ENCODE measurements at regions not wholly inside any gene's neighbourhood (a gene's known extent, or its start where the extent isn't known, plus 50 kb on each side); places are given as distances from the start of the nearest gene placed in this dataset.

DNA sequence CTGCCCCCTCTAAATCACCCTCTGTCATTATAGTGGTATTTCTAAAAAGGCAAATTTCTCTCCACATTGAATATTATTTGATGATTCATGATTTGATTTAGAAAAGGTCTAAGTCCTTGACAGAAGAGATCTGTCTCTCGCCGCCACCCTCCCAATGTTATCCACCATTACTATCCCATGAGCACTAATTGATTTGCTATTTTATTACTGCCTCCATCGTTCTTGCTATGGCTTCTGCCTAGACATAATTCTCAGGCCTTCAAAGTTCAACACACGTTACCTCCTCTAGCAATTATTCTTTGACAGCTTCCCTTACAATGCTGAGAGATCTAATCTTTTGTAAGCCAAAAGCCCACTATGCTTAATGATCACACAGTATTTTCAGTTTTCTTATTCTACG lies 507.0 kb upstream of the CHAC2 start:
- TF ChIP-seq, protein P1, sequence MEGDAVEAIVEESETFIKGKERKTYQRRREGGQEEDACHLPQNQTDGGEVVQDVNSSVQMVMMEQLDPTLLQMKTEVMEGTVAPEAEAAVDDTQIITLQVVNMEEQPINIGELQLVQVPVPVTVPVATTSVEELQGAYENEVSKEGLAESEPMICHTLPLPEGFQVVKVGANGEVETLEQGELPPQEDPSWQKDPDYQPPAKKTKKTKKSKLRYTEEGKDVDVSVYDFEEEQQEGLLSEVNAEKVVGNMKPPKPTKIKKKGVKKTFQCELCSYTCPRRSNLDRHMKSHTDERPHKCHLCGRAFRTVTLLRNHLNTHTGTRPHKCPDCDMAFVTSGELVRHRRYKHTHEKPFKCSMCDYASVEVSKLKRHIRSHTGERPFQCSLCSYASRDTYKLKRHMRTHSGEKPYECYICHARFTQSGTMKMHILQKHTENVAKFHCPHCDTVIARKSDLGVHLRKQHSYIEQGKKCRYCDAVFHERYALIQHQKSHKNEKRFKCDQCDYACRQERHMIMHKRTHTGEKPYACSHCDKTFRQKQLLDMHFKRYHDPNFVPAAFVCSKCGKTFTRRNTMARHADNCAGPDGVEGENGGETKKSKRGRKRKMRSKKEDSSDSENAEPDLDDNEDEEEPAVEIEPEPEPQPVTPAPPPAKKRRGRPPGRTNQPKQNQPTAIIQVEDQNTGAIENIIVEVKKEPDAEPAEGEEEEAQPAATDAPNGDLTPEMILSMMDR (IDR thresholded peaks at IDR 0.05) = no peak
- Histone ChIP-seq H3K36me3 (no peaks in the 10 kb centered on the region), H3K27ac (no peak overlapping the region), H3K27me3 (no peaks in the 10 kb centered on the region), H3K4me1 (no peaks in the 10 kb centered on the region), H3K4me3 (no peak overlapping the region), H3K9me3 (peaks cover 0 to 4% (median 0%) of the 10 kb centered on the region in 11 donors)
- ATAC-seq (no peak), DNase-seq (no peak)
- intact Hi-C loops (cut with DNase I) = no loop called here
- 94 to 96% methylated on average over 5 of the region's 5 CpGs for WGBS, 2 donors

GRCh38 chr2:53259395-53260009 lies 508.1 kb upstream of the CHAC2 start:
- H3K27me3 ChIP-seq = no peaks in the 10 kb centered on the region
- intact Hi-C loops (cut with DNase I) = no loop called here
- DNase-seq (peak in 1 of 2 donors; percentile 8), ATAC-seq (no peak)
- H3K36me3 ChIP-seq = no peaks in the 10 kb centered on the region
- H3K27ac ChIP-seq = no peak overlapping the region
- TF ChIP-seq, protein P1 (IDR thresholded peaks at IDR 0.05) = no peak
- WGBS, 2 donors = 94 to 95% methylated on average over 29 of the region's 29 CpGs
- H3K9me3 ChIP-seq = peaks cover 0 to 4% (median 0%) of the 10 kb centered on the region in 11 donors
- H3K4me1 ChIP-seq = no peaks in the 10 kb centered on the region
- H3K4me3 ChIP-seq = no peak overlapping the region

DNA sequence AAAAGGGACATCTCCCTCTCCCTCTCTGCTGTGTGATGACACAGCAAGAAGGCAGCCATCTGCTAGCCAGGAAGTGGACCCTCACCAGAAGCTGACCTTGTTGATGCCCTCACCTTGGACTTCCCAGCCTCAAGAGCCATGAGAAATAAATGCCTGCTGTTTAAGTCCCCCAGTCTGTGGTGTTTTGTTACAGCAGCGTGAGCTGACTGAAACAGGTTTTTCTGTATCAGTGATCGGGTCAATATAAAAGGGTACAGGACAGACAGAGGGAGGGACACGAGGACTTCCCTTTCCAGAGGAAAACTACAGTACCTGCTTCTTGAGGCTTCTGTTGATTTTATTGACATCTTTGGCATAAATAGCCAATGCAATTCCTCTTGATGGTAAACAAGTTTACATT lies 510.3 kb upstream of the CHAC2 start:
- H3K27ac ChIP-seq = no peak overlapping the region
- 93 to 98% methylated on average over 3 of the region's 3 CpGs for WGBS, 2 donors
- TF ChIP-seq, protein P1 (IDR thresholded peaks at IDR 0.05) = no peak
- no peak for ATAC-seq
- peaks cover 0 to 8% (median 0%) of the 10 kb centered on the region in 9 donors for H3K4me1 ChIP-seq
- H3K9me3 ChIP-seq = peaks cover 0 to 4% (median 0%) of the 10 kb centered on the region in 11 donors
- no peaks in the 10 kb centered on the region for H3K27me3 ChIP-seq
- no peak overlapping the region for H3K4me3 ChIP-seq
- intact Hi-C loops (cut with DNase I) = no loop called here
- DNase-seq = no peak
- H3K36me3 ChIP-seq = no peaks in the 10 kb centered on the region

DNA sequence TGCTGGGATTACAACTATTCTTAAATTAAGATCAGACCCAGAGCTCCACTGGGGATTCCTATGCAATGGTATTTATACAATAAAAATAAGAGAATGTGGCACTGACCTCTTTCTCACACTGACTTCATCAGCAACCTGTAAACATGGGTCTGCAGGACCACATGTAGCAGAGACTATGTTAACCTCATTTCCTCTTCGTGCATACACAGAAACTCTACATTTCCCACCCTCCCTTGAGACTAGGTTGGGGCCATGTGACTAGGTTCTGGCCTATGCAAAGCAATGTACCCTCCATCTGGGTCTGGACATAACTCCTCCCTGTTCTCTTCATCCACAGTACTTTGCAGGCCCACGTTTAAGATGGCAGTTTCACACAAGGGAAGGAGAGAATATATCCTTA lies 514.4 kb upstream of the CHAC2 start:
- Histone ChIP-seq H3K36me3 (no peaks in the 10 kb centered on the region), H3K9me3 (no peaks in the 10 kb centered on the region), H3K4me1 (peaks cover 0 to 27% (median 7%) of the 10 kb centered on the region in 9 donors), H3K27ac (no peak overlapping the region), H3K27me3 (no peaks in the 10 kb centered on the region), H3K4me3 (no peak overlapping the region)
- intact Hi-C loops (cut with DNase I) = no loop called here
- 80 to 81% methylated on average over 2 of the region's 2 CpGs for WGBS, 2 donors
- no peak for DNase-seq
- ATAC-seq = no peak
- TF ChIP-seq, protein P1 (IDR thresholded peaks at IDR 0.05) = no peak
